ENCODE measurements at regions not wholly inside any gene's neighbourhood (a gene's known extent, or its start where the extent isn't known, plus 50 kb on each side); places are given as distances from the start of the nearest gene placed in this dataset.

DNA sequence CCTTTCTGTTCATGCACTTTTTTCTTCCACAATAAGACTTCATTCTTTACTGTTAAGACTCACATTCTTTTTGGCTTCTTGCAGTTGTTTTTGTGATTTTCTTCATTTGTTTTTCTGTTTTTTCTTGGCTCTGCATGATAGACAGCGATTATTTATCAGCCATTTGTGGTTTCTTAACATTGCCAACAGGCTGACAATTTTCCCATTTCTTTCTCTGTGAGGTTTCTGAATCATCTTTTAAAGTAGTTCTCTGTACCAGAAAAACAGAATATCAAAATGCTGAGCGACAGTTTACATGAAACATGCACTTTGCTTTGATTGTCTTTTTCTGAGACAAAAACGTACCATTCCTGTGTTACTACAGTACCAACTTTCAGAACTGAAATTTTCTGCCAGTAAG, 334.2 kb upstream of the MAGI2 start:
- TF ChIP-seq, protein P1, sequence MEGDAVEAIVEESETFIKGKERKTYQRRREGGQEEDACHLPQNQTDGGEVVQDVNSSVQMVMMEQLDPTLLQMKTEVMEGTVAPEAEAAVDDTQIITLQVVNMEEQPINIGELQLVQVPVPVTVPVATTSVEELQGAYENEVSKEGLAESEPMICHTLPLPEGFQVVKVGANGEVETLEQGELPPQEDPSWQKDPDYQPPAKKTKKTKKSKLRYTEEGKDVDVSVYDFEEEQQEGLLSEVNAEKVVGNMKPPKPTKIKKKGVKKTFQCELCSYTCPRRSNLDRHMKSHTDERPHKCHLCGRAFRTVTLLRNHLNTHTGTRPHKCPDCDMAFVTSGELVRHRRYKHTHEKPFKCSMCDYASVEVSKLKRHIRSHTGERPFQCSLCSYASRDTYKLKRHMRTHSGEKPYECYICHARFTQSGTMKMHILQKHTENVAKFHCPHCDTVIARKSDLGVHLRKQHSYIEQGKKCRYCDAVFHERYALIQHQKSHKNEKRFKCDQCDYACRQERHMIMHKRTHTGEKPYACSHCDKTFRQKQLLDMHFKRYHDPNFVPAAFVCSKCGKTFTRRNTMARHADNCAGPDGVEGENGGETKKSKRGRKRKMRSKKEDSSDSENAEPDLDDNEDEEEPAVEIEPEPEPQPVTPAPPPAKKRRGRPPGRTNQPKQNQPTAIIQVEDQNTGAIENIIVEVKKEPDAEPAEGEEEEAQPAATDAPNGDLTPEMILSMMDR (IDR thresholded peaks at IDR 0.05) = no peak
- TF ChIP-seq EZH2 (IDR thresholded peaks at IDR 0.05; ENCODE audit: borderline replicate concordance, insufficient read depth, low read depth, low read length, poor library complexity, severe bottlenecking) = no peak

Data from B cell (primary cell).